ENCODE measurements at regions not wholly inside any gene's neighbourhood (a gene's known extent, or its start where the extent isn't known, plus 50 kb on each side); places are given as distances from the start of the nearest gene placed in this dataset.

- TF ChIP-seq, protein P1, sequence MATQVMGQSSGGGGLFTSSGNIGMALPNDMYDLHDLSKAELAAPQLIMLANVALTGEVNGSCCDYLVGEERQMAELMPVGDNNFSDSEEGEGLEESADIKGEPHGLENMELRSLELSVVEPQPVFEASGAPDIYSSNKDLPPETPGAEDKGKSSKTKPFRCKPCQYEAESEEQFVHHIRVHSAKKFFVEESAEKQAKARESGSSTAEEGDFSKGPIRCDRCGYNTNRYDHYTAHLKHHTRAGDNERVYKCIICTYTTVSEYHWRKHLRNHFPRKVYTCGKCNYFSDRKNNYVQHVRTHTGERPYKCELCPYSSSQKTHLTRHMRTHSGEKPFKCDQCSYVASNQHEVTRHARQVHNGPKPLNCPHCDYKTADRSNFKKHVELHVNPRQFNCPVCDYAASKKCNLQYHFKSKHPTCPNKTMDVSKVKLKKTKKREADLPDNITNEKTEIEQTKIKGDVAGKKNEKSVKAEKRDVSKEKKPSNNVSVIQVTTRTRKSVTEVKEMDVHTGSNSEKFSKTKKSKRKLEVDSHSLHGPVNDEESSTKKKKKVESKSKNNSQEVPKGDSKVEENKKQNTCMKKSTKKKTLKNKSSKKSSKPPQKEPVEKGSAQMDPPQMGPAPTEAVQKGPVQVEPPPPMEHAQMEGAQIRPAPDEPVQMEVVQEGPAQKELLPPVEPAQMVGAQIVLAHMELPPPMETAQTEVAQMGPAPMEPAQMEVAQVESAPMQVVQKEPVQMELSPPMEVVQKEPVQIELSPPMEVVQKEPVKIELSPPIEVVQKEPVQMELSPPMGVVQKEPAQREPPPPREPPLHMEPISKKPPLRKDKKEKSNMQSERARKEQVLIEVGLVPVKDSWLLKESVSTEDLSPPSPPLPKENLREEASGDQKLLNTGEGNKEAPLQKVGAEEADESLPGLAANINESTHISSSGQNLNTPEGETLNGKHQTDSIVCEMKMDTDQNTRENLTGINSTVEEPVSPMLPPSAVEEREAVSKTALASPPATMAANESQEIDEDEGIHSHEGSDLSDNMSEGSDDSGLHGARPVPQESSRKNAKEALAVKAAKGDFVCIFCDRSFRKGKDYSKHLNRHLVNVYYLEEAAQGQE (IDR thresholded peaks at IDR 0.05; ENCODE audit: unreplicated experiment) = no peak
- no peak for TF ChIP-seq ZNF462 (CRISPR knock-in tag; IDR thresholded peaks at IDR 0.05)
- TF ChIP-seq ZNF114 (CRISPR knock-in tag; IDR thresholded peaks at IDR 0.05) = no peak
- TF ChIP-seq JUNB (IDR thresholded peaks at IDR 0.05; ENCODE audit: unreplicated experiment) = no peak
- no peak for TF ChIP-seq EZH2 (IDR thresholded peaks at IDR 0.05; ENCODE audit: low read depth, unreplicated experiment)
Observed at GRCh38 chr14:105776924-105777323, 250.5 kb downstream of the TMEM121 start (continued).

GRCh38 chr14:105783707-105784106 is 257.3 kb downstream of the TMEM121 start:
- Mint-ChIP-seq H3K4me1 (no peaks in the 10 kb centered on the region), H3K27me3 (ENCODE audit: insufficient read depth, low read depth, poor library complexity) (peaks cover 3% of the 10 kb centered on the region), H3K9me3 (peaks cover 100% of the 10 kb centered on the region), H3K36me3 (ENCODE audit: low read depth) (peaks cover 33% of the 10 kb centered on the region), H3K4me3 (no peak overlapping the region), H3K27ac (no peak overlapping the region)
- Histone ChIP-seq H3K4me3 (no peak overlapping the region), H3K9me2 (ENCODE audit: insufficient read depth) (no peaks in the 10 kb centered on the region), H2AFZ (no peak overlapping the region), H3K27me3 (ENCODE audit: insufficient read depth) (no peaks in the 10 kb centered on the region), H3K27ac (ENCODE audit: low read depth) (no peak overlapping the region), H3F3A (replicated peaks; ENCODE audit: low read depth) (no peaks in the 10 kb centered on the region), H3K4me2 (no peak overlapping the region), H4K20me1 (replicated peaks; ENCODE audit: insufficient read depth) (no peaks in the 10 kb centered on the region), H3K36me3 (ENCODE audit: insufficient read depth) (no peaks in the 10 kb centered on the region; the same call in 1 of the 2 replicates), H3K79me2 (replicated peaks; ENCODE audit: insufficient read depth) (no peaks in the 10 kb centered on the region), H3K4me1 (ENCODE audit: insufficient read depth) (no peaks in the 10 kb centered on the region)
- DNase-seq (ENCODE audit: low spot score) (no peak), ATAC-seq (no peak)
- TF ChIP-seq ZNF462 (CRISPR knock-in tag; IDR thresholded peaks at IDR 0.05) (no peak), EZH2 (IDR thresholded peaks at IDR 0.05; ENCODE audit: low read depth, unreplicated experiment) (no peak), STAT1 (IDR thresholded peaks at IDR 0.05; ENCODE audit: unreplicated experiment) (no peak)
